Activated CD4-positive, alpha-beta T cell treated with anti-CD3 and anti-CD28 coated beads for 36 hours (primary cell): ENCODE measurements at regions not wholly inside any gene's neighbourhood (a gene's known extent, or its start where the extent isn't known, plus 50 kb on each side); places are given as distances from the start of the nearest gene placed in this dataset.

Source experiments
- ATAC-seq: fragments of 200-7000 bp; cut with Tn5 transposase; one replicate; pipeline ENCODE4 v1.10.0; 2021; ENCODE audit warnings: mild to moderate bottlenecking, moderate library complexity
- CTCF ChIA-PET: fragments of 350-600 bp; sonication (Branson Sonifier 250); formaldehyde crosslinking; loops from one replicate; lab custom pipeline; 2021; ENCODE audit warnings: antibody characterized with exemption; lab: Charles Lee
- POLR2A ChIA-PET: fragments of 350-600 bp; sonication (Branson Sonifier 250); formaldehyde crosslinking; loops from one replicate; lab custom pipeline; 2021; ENCODE audit warnings: antibody characterized with exemption, inconsistent platforms; lab: Charles Lee
- DNase-seq: peaks from one replicate; pipeline ENCODE4 v3.0.0-alpha.2; 2020
- H3K27ac Mint-ChIP-seq: one replicate; pipeline ENCODE4 v1.8.0; 2021; ENCODE audit warnings: mixed read lengths
- H3K27me3 Mint-ChIP-seq: one replicate; pipeline ENCODE4 v1.8.0; 2021; ENCODE audit warnings: mixed read lengths
- H3K36me3 Mint-ChIP-seq: one replicate; pipeline ENCODE4 v1.8.0; 2021; ENCODE audit warnings: low read depth, mixed read lengths
- H3K4me1 Mint-ChIP-seq: one replicate; pipeline ENCODE4 v1.8.0; 2021; ENCODE audit warnings: mixed read lengths
- H3K4me3 Mint-ChIP-seq: one replicate; pipeline ENCODE4 v1.8.0; 2021; ENCODE audit warnings: mild to moderate bottlenecking, moderate library complexity, mixed read lengths
- H3K9me3 Mint-ChIP-seq: one replicate; pipeline ENCODE4 v1.8.0; 2021; ENCODE audit warnings: low read depth, mixed read lengths
- intact Hi-C, 2 experiments: fragments of 100-400 bp; cut with DNase I in 1 of 2; cut with micrococcal nuclease in 1 of 2; formaldehyde crosslinking; loops; one replicate each; pipeline versions ENCODE4 v1.14.2 to v1.15.1; 2022 to 2024; cut with DNase I, micrococcal nuclease

GRCh38 chr2:54360055-54360792, 95.9 kb upstream of the SPTBN1 start:
- CTCF ChIA-PET, result no interaction called here

GRCh38 chr2:54364409-54364808, 91.7 kb upstream of the SPTBN1 start:
- intact Hi-C loops, result no loop called here
- ATAC-seq, result no peak
- ChIA-PET CTCF (interaction anchor here (0.6 kb wide), 1 partner anchor 177 kb away, joined by 3 read pairs; no protein-coding TSS in a partner anchor), POLR2A (no interaction called here)
- Mint-ChIP-seq H3K27ac (no peak overlapping the region), H3K27me3 (peaks cover 24% of the 10 kb centered on the region), H3K4me3 (no peak overlapping the region), H3K4me1 (no peaks in the 10 kb centered on the region), H3K36me3 (no peaks in the 10 kb centered on the region), H3K9me3 (peaks cover 16% of the 10 kb centered on the region)
- DNase-seq, result no peak

More at GRCh38 chr2:54360055-54360792, 95.9 kb upstream of the SPTBN1 start:
- Mint-ChIP-seq H3K27me3 (peaks cover 29% of the 10 kb centered on the region), H3K4me3 (no peak overlapping the region), H3K36me3 (no peaks in the 10 kb centered on the region), H3K4me1 (no peaks in the 10 kb centered on the region), H3K9me3 (peaks cover 2% of the 10 kb centered on the region), H3K27ac (no peak overlapping the region)
- POLR2A ChIA-PET, result no interaction called here
- ATAC-seq, result no peak
- intact Hi-C loops, result no loop called here
- DNase-seq, result no peak

DNA sequence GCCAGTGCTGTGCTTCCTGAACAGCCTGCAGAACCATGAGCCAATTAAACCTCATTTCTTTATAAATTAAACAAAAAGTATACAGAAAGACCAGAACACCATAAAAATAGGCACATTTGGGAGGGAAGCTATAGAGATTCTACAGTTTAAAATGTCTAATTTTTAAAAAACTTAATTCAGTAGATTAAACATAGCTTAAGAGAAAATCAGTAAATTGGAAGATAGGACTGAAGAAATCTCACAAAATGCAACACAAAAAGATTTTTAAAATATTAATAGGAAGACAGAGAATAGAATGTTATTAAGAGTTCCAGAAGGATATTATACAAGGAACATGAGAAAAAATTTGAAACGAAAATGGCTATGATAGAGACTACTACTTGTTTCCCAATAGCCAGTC, 90.5 kb upstream of the SPTBN1 start:
- H3K4me1 Mint-ChIP-seq, result no peaks in the 10 kb centered on the region
- DNase-seq, result no peak
- H3K9me3 Mint-ChIP-seq, result peaks cover 16% of the 10 kb centered on the region
- peaks cover 24% of the 10 kb centered on the region for H3K27me3 Mint-ChIP-seq
- ChIA-PET POLR2A (no interaction called here), CTCF (interaction anchor here (0.8 kb wide), 1 partner anchor 122 kb away, joined by 3 read pairs; no protein-coding TSS in a partner anchor)
- ATAC-seq, result no peak
- H3K4me3 Mint-ChIP-seq, result no peak overlapping the region
- H3K27ac Mint-ChIP-seq, result no peak overlapping the region
- intact Hi-C loops, result no loop called here
- H3K36me3 Mint-ChIP-seq, result no peaks in the 10 kb centered on the region

- ChIA-PET POLR2A (no interaction called here), CTCF (interaction anchor here (0.8 kb wide), 1 partner anchor 121 kb away, joined by 3 read pairs; no protein-coding TSS in a partner anchor)
- Mint-ChIP-seq H3K27me3 (peaks cover 24% of the 10 kb centered on the region), H3K9me3 (peaks cover 16% of the 10 kb centered on the region), H3K4me3 (no peak overlapping the region), H3K27ac (no peak overlapping the region), H3K36me3 (no peaks in the 10 kb centered on the region), H3K4me1 (no peaks in the 10 kb centered on the region)
- intact Hi-C loops, result no loop called here
- ATAC-seq, result no peak
- DNase-seq, result no peak
Observed at GRCh38 chr2:54366487-54367280, 89.4 kb upstream of the SPTBN1 start.

- peaks cover 5% of the 10 kb centered on the region for H3K27me3 Mint-ChIP-seq
- no peaks in the 10 kb centered on the region for H3K36me3 Mint-ChIP-seq
- no peak overlapping the region for H3K4me3 Mint-ChIP-seq
- no peaks in the 10 kb centered on the region for H3K4me1 Mint-ChIP-seq
- no peak for DNase-seq
- no peak overlapping the region for H3K27ac Mint-ChIP-seq
- H3K9me3 Mint-ChIP-seq, result peaks cover 14% of the 10 kb centered on the region
- ATAC-seq, result no peak
- POLR2A ChIA-PET, result no interaction called here
- CTCF ChIA-PET, result interaction anchor here (0.7 kb wide), 2 partner anchors 26 to 250 kb away, joined by 3 read pairs; no protein-coding TSS in a partner anchor
- intact Hi-C loops, result no loop called here
Observed at GRCh38 chr2:54370405-54371104, 85.6 kb upstream of the SPTBN1 start.

GRCh38 chr2:54371460-54372065, 84.6 kb upstream of the SPTBN1 start:
- DNase-seq, result no peak
- no peak for ATAC-seq
- ChIA-PET POLR2A (no interaction called here), CTCF (no interaction called here)
- intact Hi-C loops, result no loop called here
- Mint-ChIP-seq H3K36me3 (no peaks in the 10 kb centered on the region), H3K4me1 (no peaks in the 10 kb centered on the region), H3K9me3 (peaks cover 12% of the 10 kb centered on the region), H3K27me3 (peaks cover 5% of the 10 kb centered on the region), H3K27ac (no peak overlapping the region), H3K4me3 (no peak overlapping the region)

GRCh38 chr2:54372361-54372760, 83.8 kb upstream of the SPTBN1 start:
- no peak overlapping the region for H3K27ac Mint-ChIP-seq

GRCh38 chr2:54373855-54374254, 82.3 kb upstream of the SPTBN1 start:
- no peaks in the 10 kb centered on the region for H3K27me3 Mint-ChIP-seq
- H3K4me1 Mint-ChIP-seq, result no peaks in the 10 kb centered on the region
- H3K27ac Mint-ChIP-seq, result no peak overlapping the region
- POLR2A ChIA-PET, result no interaction called here
- CTCF ChIA-PET, result no interaction called here
- H3K4me3 Mint-ChIP-seq, result no peak overlapping the region
- H3K9me3 Mint-ChIP-seq, result peaks cover 4% of the 10 kb centered on the region
- H3K36me3 Mint-ChIP-seq, result no peaks in the 10 kb centered on the region
- intact Hi-C loops, result no loop called here
- no peak for ATAC-seq
- DNase-seq, result no peak

More at GRCh38 chr2:54372361-54372760, 83.8 kb upstream of the SPTBN1 start:
- peaks cover 5% of the 10 kb centered on the region for H3K27me3 Mint-ChIP-seq
- ATAC-seq, result no peak
- DNase-seq, result no peak
- peaks cover 12% of the 10 kb centered on the region for H3K9me3 Mint-ChIP-seq
- intact Hi-C loops, result no loop called here
- no peak overlapping the region for H3K4me3 Mint-ChIP-seq
- POLR2A ChIA-PET, result no interaction called here
- CTCF ChIA-PET, result no interaction called here
- H3K36me3 Mint-ChIP-seq, result no peaks in the 10 kb centered on the region
- H3K4me1 Mint-ChIP-seq, result no peaks in the 10 kb centered on the region

- Mint-ChIP-seq H3K4me3 (no peak overlapping the region), H3K36me3 (no peaks in the 10 kb centered on the region), H3K4me1 (no peaks in the 10 kb centered on the region), H3K27me3 (no peaks in the 10 kb centered on the region), H3K27ac (no peak overlapping the region), H3K9me3 (no peaks in the 10 kb centered on the region)
- CTCF ChIA-PET, result no interaction called here
- ATAC-seq (no peak), DNase-seq (no peak)
- POLR2A ChIA-PET, result no interaction called here
- intact Hi-C loops, result no loop called here
Observed at GRCh38 chr2:54374591-54375364, 81.3 kb upstream of the SPTBN1 start.

DNA sequence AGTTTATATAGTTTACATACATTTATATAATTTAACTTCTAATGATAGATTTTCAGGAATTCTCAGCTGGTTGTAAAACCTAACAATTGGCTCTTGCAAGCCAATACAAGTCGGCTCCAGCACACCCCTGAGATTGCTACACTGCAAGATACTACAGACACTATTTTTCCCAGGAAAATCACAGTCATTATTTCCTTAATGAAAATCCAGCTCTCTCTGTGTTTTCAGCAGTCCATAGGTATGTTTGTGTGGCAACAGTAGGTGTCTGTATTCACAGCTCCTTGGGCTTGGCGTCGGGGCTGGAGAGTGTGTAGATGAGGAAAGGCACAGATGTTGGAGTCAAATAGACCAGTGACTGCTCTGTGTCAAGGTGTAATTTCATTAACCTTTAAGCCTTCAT, 78.7 kb upstream of the SPTBN1 start:
- ChIA-PET POLR2A (no interaction called here), CTCF (no interaction called here)
- H3K4me1 Mint-ChIP-seq, result no peaks in the 10 kb centered on the region
- H3K27me3 Mint-ChIP-seq, result no peaks in the 10 kb centered on the region
- H3K27ac Mint-ChIP-seq, result no peak overlapping the region
- ATAC-seq, result no peak
- intact Hi-C loops, result no loop called here
- H3K36me3 Mint-ChIP-seq, result no peaks in the 10 kb centered on the region
- no peaks in the 10 kb centered on the region for H3K9me3 Mint-ChIP-seq
- H3K4me3 Mint-ChIP-seq, result no peak overlapping the region
- DNase-seq, result no peak
